ENCODE measurements at regions not wholly inside any gene's neighbourhood (a gene's known extent, or its start where the extent isn't known, plus 50 kb on each side); places are given as distances from the start of the nearest gene placed in this dataset.
"Not testable (repeated sequence)": the region's sequence is repeated elsewhere in the genome, so short reads cannot be mapped to it uniquely, and the experiment has no call there.

GRCh38 chr6:153442749-153443148, 311.7 kb upstream of the RGS17 start:
- ATAC-seq (replicated peaks in 1 of 2); H3K27me3 Mint-ChIP-seq (ENCODE audit: low read depth); H3K27ac Mint-ChIP-seq; H3K9me3 Mint-ChIP-seq; H3K36me3 Mint-ChIP-seq (ENCODE audit: insufficient read depth in 2 of 2); H3K4me3 Mint-ChIP-seq; H3K4me1 Mint-ChIP-seq (ENCODE audit: low read depth); DNase-seq: not testable (repeated sequence)

GRCh38 chr6:153442096-153442495, 311.0 kb upstream of the RGS17 start:
- DNase-seq (no peak), ATAC-seq (replicated peaks in 1 of 2) (no peak)
- Mint-ChIP-seq H3K27ac (no peak overlapping the region), H3K4me3 (no peak overlapping the region), H3K27me3 (ENCODE audit: low read depth) (no peaks in the 10 kb centered on the region), H3K4me1 (ENCODE audit: low read depth) (no peaks in the 10 kb centered on the region), H3K9me3 (peaks cover 1 to 3% of the 10 kb centered on the region in 2 donors), H3K36me3 (ENCODE audit: insufficient read depth in 2 of 2) (peaks cover 0 to 1% of the 10 kb centered on the region in 2 donors)

GRCh38 chr6:153437193-153437592, 306.1 kb upstream of the RGS17 start:
- no peaks in the 10 kb centered on the region for H3K4me1 Mint-ChIP-seq (ENCODE audit: low read depth)
- H3K27ac Mint-ChIP-seq = no peak overlapping the region
- peaks cover 0 to 1% of the 10 kb centered on the region in 2 donors for H3K9me3 Mint-ChIP-seq
- H3K36me3 Mint-ChIP-seq (ENCODE audit: insufficient read depth in 2 of 2) = no peaks in the 10 kb centered on the region
- no peak overlapping the region for H3K4me3 Mint-ChIP-seq
- no peak for ATAC-seq (replicated peaks in 1 of 2)
- no peaks in the 10 kb centered on the region for H3K27me3 Mint-ChIP-seq (ENCODE audit: low read depth)
- DNase-seq = no peak

- no peaks in the 10 kb centered on the region for H3K36me3 Mint-ChIP-seq (ENCODE audit: insufficient read depth in 2 of 2)
- H3K27me3 Mint-ChIP-seq (ENCODE audit: low read depth) = no peaks in the 10 kb centered on the region
- ATAC-seq (replicated peaks in 1 of 2) = no peak
- no peak overlapping the region for H3K4me3 Mint-ChIP-seq
- no peaks in the 10 kb centered on the region for H3K4me1 Mint-ChIP-seq (ENCODE audit: low read depth)
- H3K27ac Mint-ChIP-seq = no peak overlapping the region
- no peak for DNase-seq
- H3K9me3 Mint-ChIP-seq = no peaks in the 10 kb centered on the region
Observed at GRCh38 chr6:153436351-153436750, 305.3 kb upstream of the RGS17 start.

- Mint-ChIP-seq H3K9me3 (no peaks in the 10 kb centered on the region), H3K4me1 (ENCODE audit: low read depth) (no peaks in the 10 kb centered on the region)
Observed at GRCh38 chr6:153435787-153436186, 304.7 kb upstream of the RGS17 start.

GRCh38 chr6:153425536-153425935, 294.5 kb upstream of the RGS17 start:
- Mint-ChIP-seq H3K27ac (no peak overlapping the region), H3K4me1 (ENCODE audit: low read depth) (no peaks in the 10 kb centered on the region), H3K9me3 (peaks cover 0 to 3% of the 10 kb centered on the region in 2 donors), H3K36me3 (ENCODE audit: insufficient read depth in 2 of 2) (no peaks in the 10 kb centered on the region), H3K27me3 (ENCODE audit: low read depth) (no peaks in the 10 kb centered on the region), H3K4me3 (no peak overlapping the region)
- DNase-seq = no peak
- ATAC-seq (replicated peaks in 1 of 2) = no peak

More at GRCh38 chr6:153435787-153436186, 304.7 kb upstream of the RGS17 start:
- no peak overlapping the region for H3K4me3 Mint-ChIP-seq
- H3K36me3 Mint-ChIP-seq (ENCODE audit: insufficient read depth in 2 of 2) = no peaks in the 10 kb centered on the region
- H3K27me3 Mint-ChIP-seq (ENCODE audit: low read depth) = no peaks in the 10 kb centered on the region
- ATAC-seq (replicated peaks in 1 of 2) (no peak), DNase-seq (no peak)
- no peak overlapping the region for H3K27ac Mint-ChIP-seq

- no peak for DNase-seq
- H3K4me3 Mint-ChIP-seq = no peak overlapping the region
- no peaks in the 10 kb centered on the region for H3K4me1 Mint-ChIP-seq (ENCODE audit: low read depth)
- H3K27ac Mint-ChIP-seq = no peak overlapping the region
- H3K36me3 Mint-ChIP-seq (ENCODE audit: insufficient read depth in 2 of 2) = no peaks in the 10 kb centered on the region
- H3K9me3 Mint-ChIP-seq = no peaks in the 10 kb centered on the region
- no peak for ATAC-seq (replicated peaks in 1 of 2)
- no peaks in the 10 kb centered on the region for H3K27me3 Mint-ChIP-seq (ENCODE audit: low read depth)
Observed at GRCh38 chr6:153424719-153425400, 293.8 kb upstream of the RGS17 start.

- H3K27me3 Mint-ChIP-seq (ENCODE audit: low read depth) = no peaks in the 10 kb centered on the region
- no peak for ATAC-seq (replicated peaks in 1 of 2)
- no peak overlapping the region for H3K27ac Mint-ChIP-seq
- H3K4me3 Mint-ChIP-seq = no peak overlapping the region
- DNase-seq = no peak
- no peaks in the 10 kb centered on the region for H3K36me3 Mint-ChIP-seq (ENCODE audit: insufficient read depth in 2 of 2)
- no peaks in the 10 kb centered on the region for H3K4me1 Mint-ChIP-seq (ENCODE audit: low read depth)
- peaks cover 0 to 3% of the 10 kb centered on the region in 2 donors for H3K9me3 Mint-ChIP-seq
Observed at GRCh38 chr6:153412519-153412918, 281.4 kb upstream of the RGS17 start.

- no peak overlapping the region for H3K27ac Mint-ChIP-seq
- no peak for DNase-seq
- H3K9me3 Mint-ChIP-seq = peaks cover 0 to 3% of the 10 kb centered on the region in 2 donors
- no peaks in the 10 kb centered on the region for H3K36me3 Mint-ChIP-seq (ENCODE audit: insufficient read depth in 2 of 2)
- no peak overlapping the region for H3K4me3 Mint-ChIP-seq
- H3K4me1 Mint-ChIP-seq (ENCODE audit: low read depth) = no peaks in the 10 kb centered on the region
- no peak for ATAC-seq (replicated peaks in 1 of 2)
- no peaks in the 10 kb centered on the region for H3K27me3 Mint-ChIP-seq (ENCODE audit: low read depth)
Observed at GRCh38 chr6:153411070-153411648, 280.1 kb upstream of the RGS17 start.

- Mint-ChIP-seq H3K4me1 (ENCODE audit: low read depth) (no peaks in the 10 kb centered on the region), H3K27me3 (ENCODE audit: low read depth) (no peaks in the 10 kb centered on the region), H3K36me3 (ENCODE audit: insufficient read depth in 2 of 2) (no peaks in the 10 kb centered on the region), H3K9me3 (no peaks in the 10 kb centered on the region), H3K27ac (no peak overlapping the region), H3K4me3 (no peak overlapping the region)
- DNase-seq (no peak), ATAC-seq (replicated peaks in 1 of 2) (no peak)
Observed at GRCh38 chr6:153405931-153406330, 274.8 kb upstream of the RGS17 start.

GRCh38 chr6:153401751-153402150, 270.7 kb upstream of the RGS17 start:
- H3K36me3 Mint-ChIP-seq (ENCODE audit: insufficient read depth in 2 of 2) = no peaks in the 10 kb centered on the region
- ATAC-seq (replicated peaks in 1 of 2) = no peak
- H3K27ac Mint-ChIP-seq = no peak overlapping the region
- no peaks in the 10 kb centered on the region for H3K4me1 Mint-ChIP-seq (ENCODE audit: low read depth)
- DNase-seq = no peak
- H3K27me3 Mint-ChIP-seq (ENCODE audit: low read depth) = no peaks in the 10 kb centered on the region
- peaks cover 0 to 5% of the 10 kb centered on the region in 2 donors for H3K9me3 Mint-ChIP-seq
- no peak overlapping the region for H3K4me3 Mint-ChIP-seq

- Mint-ChIP-seq H3K4me1 (ENCODE audit: low read depth) (no peaks in the 10 kb centered on the region), H3K27ac (no peak overlapping the region), H3K27me3 (ENCODE audit: low read depth) (no peaks in the 10 kb centered on the region), H3K36me3 (ENCODE audit: insufficient read depth in 2 of 2) (no peaks in the 10 kb centered on the region), H3K4me3 (no peak overlapping the region), H3K9me3 (peaks cover 0 to 6% of the 10 kb centered on the region in 2 donors)
- DNase-seq (no peak), ATAC-seq (replicated peaks in 1 of 2) (peak; percentile 35 to 37)
Observed at GRCh38 chr6:153392156-153392555, 261.1 kb upstream of the RGS17 start.

- Mint-ChIP-seq H3K27me3 (ENCODE audit: low read depth) (no peaks in the 10 kb centered on the region), H3K4me3 (no peak overlapping the region), H3K27ac (no peak overlapping the region), H3K9me3 (no peaks in the 10 kb centered on the region), H3K4me1 (ENCODE audit: low read depth) (peaks cover 4% of the 10 kb centered on the region), H3K36me3 (ENCODE audit: insufficient read depth in 2 of 2) (no peaks in the 10 kb centered on the region)
- peak; percentile 50 to 57 for ATAC-seq (replicated peaks in 1 of 2)
- no peak for DNase-seq
Observed at GRCh38 chr6:153373869-153374268, 242.8 kb upstream of the RGS17 start.

- Mint-ChIP-seq H3K4me1 (ENCODE audit: low read depth) (no peaks in the 10 kb centered on the region), H3K27ac (no peak overlapping the region), H3K36me3 (ENCODE audit: insufficient read depth in 2 of 2) (no peaks in the 10 kb centered on the region), H3K27me3 (ENCODE audit: low read depth) (peaks cover 6% of the 10 kb centered on the region), H3K9me3 (peaks cover 0 to 1% of the 10 kb centered on the region in 2 donors), H3K4me3 (no peak overlapping the region)
- DNase-seq (no peak), ATAC-seq (replicated peaks in 1 of 2) (no peak)
Observed at GRCh38 chr6:153368131-153368530, 237.0 kb upstream of the RGS17 start.

Measured in activated T-cell treated with anti-CD3 and anti-CD28 coated beads, Interleukin-2, amount 50 U/mL, for 72 hours (primary cell).